CD4-positive, alpha-beta memory T cell (primary cell): ENCODE measurements at regions not wholly inside any gene's neighbourhood (a gene's known extent, or its start where the extent isn't known, plus 50 kb on each side); places are given as distances from the start of the nearest gene placed in this dataset.
"Not testable (repeated sequence)": the region's sequence is repeated elsewhere in the genome, so short reads cannot be mapped to it uniquely, and the experiment has no call there.

Experiments used
- CTCF ChIA-PET: fragments of 350-600 bp; sonication (Branson Sonifier 250); formaldehyde crosslinking; loops from one replicate; lab custom pipeline; 2021; ENCODE audit warnings: inconsistent platforms; ENCODE audit not compliant: partially characterized antibody; lab: Charles Lee
- POLR2A ChIA-PET: fragments of 350-600 bp; sonication (Branson Sonifier 250); formaldehyde crosslinking; loops from one replicate; lab custom pipeline; 2021; ENCODE audit not compliant: partially characterized antibody; lab: Charles Lee
- DNase-seq, 5 donors: peaks; one replicate each; pipeline versions ENCODE4 v3.0.0 to v3.0.0-alpha.2; 2020 to 2022; ENCODE audit warnings: mixed read lengths in 1 of 5
- H3K27ac ChIP-seq: one replicate; pipeline ENCODE4 v1.7.0; 2013; ENCODE audit warnings: low read depth, low read length
- H3K27me3 ChIP-seq: 2 replicates; pipeline ENCODE4 v1.7.0; 2013; ENCODE audit warnings: mild to moderate bottlenecking, low read length, moderate library complexity; ENCODE audit not compliant: insufficient read depth
- H3K36me3 ChIP-seq: 2 replicates; pipeline ENCODE4 v1.7.0; 2013; ENCODE audit warnings: mild to moderate bottlenecking, low read length, moderate library complexity; ENCODE audit not compliant: insufficient read depth
- H3K4me1 ChIP-seq: 2 replicates; pipeline ENCODE4 v1.7.0; 2013; ENCODE audit warnings: mild to moderate bottlenecking, low read length, moderate library complexity; ENCODE audit not compliant: insufficient read depth
- H3K4me3 ChIP-seq, 2 donors: one replicate each; pipeline ENCODE4 v1.7.0; 2013; ENCODE audit warnings: low read length in 2 of 2, mild to moderate bottlenecking in 1 of 2
- H3K9me3 ChIP-seq, 2 donors: one replicate each; pipeline ENCODE4 v1.7.0; 2013; ENCODE audit warnings: low read length in 2 of 2, control low read depth in 1 of 2; ENCODE audit not compliant: control insufficient read depth in 1 of 2
- H3K27ac Mint-ChIP-seq, 7 donors: one replicate each; pipeline ENCODE4 v1.8.0; 2020 to 2021; ENCODE audit warnings: mixed read lengths in 7 of 7, mild to moderate bottlenecking in 6 of 7, inconsistent platforms in 3 of 7, moderate library complexity in 3 of 7
- H3K27me3 Mint-ChIP-seq, 2 donors: one replicate each; pipeline ENCODE4 v1.8.0; 2020 to 2021; ENCODE audit warnings: mixed read lengths in 2 of 2
- H3K36me3 Mint-ChIP-seq, 2 donors: one replicate each; pipeline ENCODE4 v1.8.0; 2020 to 2021; ENCODE audit warnings: mixed read lengths in 2 of 2, inconsistent platforms in 1 of 2, mild to moderate bottlenecking in 1 of 2
- H3K4me1 Mint-ChIP-seq, 4 donors: one replicate each; pipeline ENCODE4 v1.8.0; 2020 to 2021; ENCODE audit warnings: mixed read lengths in 4 of 4, mild to moderate bottlenecking in 1 of 4
- H3K4me3 Mint-ChIP-seq, 8 donors: one replicate each; pipeline ENCODE4 v1.8.0; 2020 to 2021; ENCODE audit warnings: mixed read lengths in 8 of 8, mild to moderate bottlenecking in 7 of 8, moderate library complexity in 6 of 8, inconsistent platforms in 3 of 8
- H3K9me3 Mint-ChIP-seq, 8 donors: one replicate each; pipeline ENCODE4 v1.8.0; 2020 to 2021; ENCODE audit warnings: mixed read lengths in 8 of 8, mild to moderate bottlenecking in 5 of 8, inconsistent platforms in 3 of 8, moderate library complexity in 1 of 8
- intact Hi-C: fragments of 100-400 bp; cut with micrococcal nuclease; formaldehyde crosslinking; loops from one replicate; pipeline ENCODE4 v1.15.1; 2023

DNA sequence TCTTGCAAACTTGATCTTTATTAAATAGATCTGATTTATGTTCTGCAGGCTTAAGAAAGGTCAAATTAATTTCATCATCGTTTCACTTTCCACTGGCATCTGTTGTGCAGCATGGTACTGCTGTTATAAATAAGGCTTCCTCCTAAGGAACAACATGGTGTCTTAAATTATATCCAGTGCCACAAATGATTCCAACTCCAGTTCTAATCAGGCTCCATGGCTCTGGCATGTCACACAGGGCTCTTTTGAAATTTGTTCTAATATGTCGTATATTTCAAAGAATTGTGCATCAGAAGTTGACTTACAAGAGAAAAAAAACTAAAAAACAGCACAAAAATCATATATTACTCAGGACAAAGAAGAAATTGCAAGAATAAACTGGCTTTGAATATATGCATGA is 1090.8 kb upstream of the CELF2 start:
- Histone ChIP-seq H3K27me3 (no peaks in the 10 kb centered on the region), H3K4me3 (no peak overlapping the region), H3K9me3 (no peaks in the 10 kb centered on the region), H3K27ac (no peak overlapping the region), H3K4me1 (no peaks in the 10 kb centered on the region), H3K36me3 (no peaks in the 10 kb centered on the region)
- no peak for DNase-seq
- H3K4me1 Mint-ChIP-seq = no peaks in the 10 kb centered on the region
- H3K36me3 Mint-ChIP-seq = no peaks in the 10 kb centered on the region
- intact Hi-C loops = no loop called here
- H3K9me3 Mint-ChIP-seq = peaks cover 0 to 4% (median 0%) of the 10 kb centered on the region in 8 donors
- no peak overlapping the region for H3K27ac Mint-ChIP-seq
- ChIA-PET POLR2A (no interaction called here), CTCF (no interaction called here)
- H3K27me3 Mint-ChIP-seq = peaks cover 0 to 3% of the 10 kb centered on the region in 2 donors
- H3K4me3 Mint-ChIP-seq = no peak overlapping the region

DNA sequence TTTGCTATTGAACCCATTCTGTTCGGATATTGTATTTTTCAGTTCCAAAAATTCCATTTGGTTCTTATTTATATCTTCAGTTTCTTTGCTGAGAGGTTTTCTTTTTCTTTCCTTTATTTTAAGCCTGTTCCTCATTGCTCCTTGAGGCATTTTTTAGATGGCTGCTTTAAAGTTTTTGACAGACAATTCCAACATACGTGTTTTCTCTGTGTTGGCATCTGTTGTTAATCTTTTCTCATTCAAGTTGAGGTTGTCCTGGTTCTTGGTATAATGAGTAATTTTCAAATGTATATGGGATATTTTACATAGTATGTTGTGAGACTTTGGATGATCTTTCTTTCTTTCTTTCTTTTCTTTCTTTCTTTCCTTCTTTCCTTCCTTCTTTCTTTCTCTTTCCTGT is 1078.0 kb upstream of the CELF2 start:
- Mint-ChIP-seq H3K4me3 (no peak overlapping the region), H3K36me3 (no peaks in the 10 kb centered on the region), H3K27me3 (no peaks in the 10 kb centered on the region), H3K9me3 (peaks cover 0 to 5% (median 0%) of the 10 kb centered on the region in 8 donors), H3K27ac (no peak overlapping the region), H3K4me1 (no peaks in the 10 kb centered on the region)
- Histone ChIP-seq H3K9me3 (no peaks in the 10 kb centered on the region), H3K27ac (no peak overlapping the region), H3K27me3 (no peaks in the 10 kb centered on the region), H3K4me3 (no peak overlapping the region), H3K4me1 (no peaks in the 10 kb centered on the region), H3K36me3 (no peaks in the 10 kb centered on the region)
- ChIA-PET POLR2A (no interaction called here), CTCF (no interaction called here)
- DNase-seq = no peak
- intact Hi-C loops = no loop called here

DNA sequence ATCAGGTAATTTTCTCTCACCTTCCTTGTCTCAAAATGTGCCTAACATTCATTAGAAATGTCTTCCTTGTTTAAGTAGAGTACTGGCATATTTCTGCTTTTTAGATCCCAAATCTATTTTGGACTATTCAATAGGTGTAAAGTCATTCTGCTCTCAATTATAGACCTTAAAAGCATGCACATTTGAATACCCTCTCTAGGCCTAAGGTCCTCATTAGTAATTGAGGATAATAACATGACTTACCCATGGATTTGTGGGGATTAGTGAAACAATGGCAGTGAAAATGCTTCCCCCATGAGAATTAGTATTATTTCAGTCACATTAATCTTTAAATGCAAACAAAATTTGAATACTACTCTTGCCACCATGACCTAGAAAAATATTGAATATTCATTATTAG is 1073.0 kb upstream of the CELF2 start:
- DNase-seq = no peak
- Histone ChIP-seq H3K36me3 (no peaks in the 10 kb centered on the region), H3K4me1 (no peaks in the 10 kb centered on the region), H3K4me3 (no peak overlapping the region), H3K27me3 (no peaks in the 10 kb centered on the region), H3K9me3 (no peaks in the 10 kb centered on the region), H3K27ac (no peak overlapping the region)
- H3K9me3 Mint-ChIP-seq = peaks cover 0 to 5% (median 3%) of the 10 kb centered on the region in 8 donors
- POLR2A ChIA-PET = no interaction called here
- no peak overlapping the region for H3K4me3 Mint-ChIP-seq
- CTCF ChIA-PET = no interaction called here
- peaks cover 2 to 4% of the 10 kb centered on the region in 2 donors for H3K27me3 Mint-ChIP-seq
- no peaks in the 10 kb centered on the region for H3K36me3 Mint-ChIP-seq
- no peaks in the 10 kb centered on the region for H3K4me1 Mint-ChIP-seq
- intact Hi-C loops = no loop called here
- no peak overlapping the region for H3K27ac Mint-ChIP-seq

DNA sequence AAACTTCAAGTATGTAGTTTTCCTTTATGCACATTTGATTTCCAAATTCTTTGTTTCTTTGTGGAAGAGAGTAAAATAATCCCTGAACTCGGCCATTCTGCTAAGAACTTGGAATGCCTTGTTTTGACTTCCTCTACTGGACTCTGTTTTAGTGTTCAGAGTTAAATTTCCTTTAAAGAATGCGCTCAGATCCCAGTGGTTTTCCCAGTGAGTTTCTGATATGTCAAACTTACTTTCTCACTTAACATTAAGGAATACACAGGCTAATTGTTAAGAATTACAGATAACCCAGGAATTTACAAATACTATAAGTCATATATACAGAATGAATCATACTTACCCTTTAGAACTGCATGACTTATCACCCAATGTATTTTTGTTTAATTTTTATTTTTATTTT is 1067.6 kb upstream of the CELF2 start:
- Mint-ChIP-seq H3K36me3 (no peaks in the 10 kb centered on the region), H3K9me3 (peaks cover 0 to 4% (median 2%) of the 10 kb centered on the region in 8 donors), H3K4me3 (no peak overlapping the region), H3K27me3 (peaks cover 3 to 4% of the 10 kb centered on the region in 2 donors), H3K27ac (no peak overlapping the region), H3K4me1 (no peaks in the 10 kb centered on the region)
- no peak overlapping the region for H3K4me3 ChIP-seq
- no peaks in the 10 kb centered on the region for H3K9me3 ChIP-seq
- DNase-seq = no peak
- H3K36me3 ChIP-seq = no peaks in the 10 kb centered on the region
- H3K4me1 ChIP-seq = no peaks in the 10 kb centered on the region
- intact Hi-C loops = no loop called here
- CTCF ChIA-PET = no interaction called here
- no peaks in the 10 kb centered on the region for H3K27me3 ChIP-seq
- POLR2A ChIA-PET = no interaction called here
- H3K27ac ChIP-seq = no peak overlapping the region

DNA sequence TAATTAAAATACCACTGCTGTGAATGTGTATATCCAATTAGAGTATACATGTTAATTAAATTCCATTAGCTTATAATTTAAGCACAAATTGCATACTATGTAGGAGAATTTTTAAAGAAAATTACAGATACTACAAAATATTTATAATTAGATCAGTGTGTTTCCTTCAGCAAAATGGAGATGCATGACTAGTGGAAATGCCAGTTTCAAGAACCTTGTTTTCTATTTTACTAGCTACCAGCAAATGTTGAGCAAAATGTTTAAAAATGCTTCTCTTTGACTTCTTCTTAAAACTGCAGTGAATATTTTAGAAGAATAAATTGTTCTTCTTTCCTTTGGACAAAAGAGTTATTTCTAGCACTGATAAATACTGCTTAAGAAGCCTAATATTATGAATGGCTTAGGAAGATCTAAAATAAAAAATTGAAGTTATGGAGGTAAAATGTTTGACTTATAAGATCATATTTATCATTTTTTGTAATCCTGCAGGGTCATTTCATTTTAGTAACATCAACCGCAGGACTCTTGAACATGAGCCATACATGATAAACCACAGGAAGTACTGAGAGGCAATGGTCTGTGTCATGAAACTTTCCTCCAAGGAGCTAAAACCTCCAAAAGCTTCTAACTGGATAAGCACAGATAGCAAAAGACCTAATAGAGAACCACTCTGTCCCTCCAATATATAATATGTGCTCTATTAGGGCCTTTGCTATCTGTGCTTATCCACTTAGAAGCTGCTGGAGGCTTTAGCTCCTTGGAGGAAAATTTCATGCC is 1066.0 kb upstream of the CELF2 start:
- DNase-seq = no peak
- no peaks in the 10 kb centered on the region for H3K4me1 ChIP-seq
- no peaks in the 10 kb centered on the region for H3K9me3 ChIP-seq
- H3K27me3 Mint-ChIP-seq = peaks cover 3% of the 10 kb centered on the region in 2 donors
- CTCF ChIA-PET = no interaction called here
- H3K27ac ChIP-seq = no peak overlapping the region
- peaks cover 0 to 4% (median 2%) of the 10 kb centered on the region in 8 donors for H3K9me3 Mint-ChIP-seq
- H3K4me1 Mint-ChIP-seq = no peaks in the 10 kb centered on the region
- intact Hi-C loops = no loop called here
- no peaks in the 10 kb centered on the region for H3K27me3 ChIP-seq
- H3K4me3 ChIP-seq = no peak overlapping the region
- POLR2A ChIA-PET = no interaction called here
- H3K36me3 ChIP-seq = no peaks in the 10 kb centered on the region
- H3K36me3 Mint-ChIP-seq = no peaks in the 10 kb centered on the region
- no peak overlapping the region for H3K27ac Mint-ChIP-seq
- no peak overlapping the region for H3K4me3 Mint-ChIP-seq

DNA sequence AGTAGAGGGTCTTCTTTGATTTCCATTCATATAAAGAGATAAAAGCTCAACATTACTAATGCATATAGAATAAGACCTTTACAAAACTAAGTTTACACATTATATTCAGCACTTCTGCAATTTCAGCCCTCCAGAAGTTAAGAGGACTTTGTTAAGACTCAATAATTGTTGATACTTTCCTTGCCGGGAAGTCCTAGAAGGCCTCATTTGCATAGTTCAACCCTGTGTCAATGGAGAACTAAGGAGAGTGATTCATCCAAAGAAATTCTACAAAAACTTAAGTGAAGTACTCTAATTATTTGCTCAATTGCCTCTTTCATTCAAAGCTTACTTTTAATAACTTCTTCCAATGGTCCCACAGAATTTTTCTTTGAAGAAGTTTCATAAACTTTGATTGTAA is 1060.3 kb upstream of the CELF2 start:
- intact Hi-C loops = no loop called here
- ChIA-PET POLR2A (no interaction called here), CTCF (no interaction called here)
- Mint-ChIP-seq H3K27ac (no peak overlapping the region), H3K9me3 (peaks cover 0 to 8% (median 3%) of the 10 kb centered on the region in 8 donors), H3K4me3 (no peak overlapping the region), H3K4me1 (no peaks in the 10 kb centered on the region), H3K27me3 (peaks cover 0 to 1% of the 10 kb centered on the region in 2 donors), H3K36me3 (no peaks in the 10 kb centered on the region)
- Histone ChIP-seq H3K9me3 (no peaks in the 10 kb centered on the region), H3K27ac (no peak overlapping the region), H3K36me3 (no peaks in the 10 kb centered on the region), H3K4me1 (no peaks in the 10 kb centered on the region), H3K27me3 (no peaks in the 10 kb centered on the region), H3K4me3 (no peak overlapping the region)
- no peak for DNase-seq

DNA sequence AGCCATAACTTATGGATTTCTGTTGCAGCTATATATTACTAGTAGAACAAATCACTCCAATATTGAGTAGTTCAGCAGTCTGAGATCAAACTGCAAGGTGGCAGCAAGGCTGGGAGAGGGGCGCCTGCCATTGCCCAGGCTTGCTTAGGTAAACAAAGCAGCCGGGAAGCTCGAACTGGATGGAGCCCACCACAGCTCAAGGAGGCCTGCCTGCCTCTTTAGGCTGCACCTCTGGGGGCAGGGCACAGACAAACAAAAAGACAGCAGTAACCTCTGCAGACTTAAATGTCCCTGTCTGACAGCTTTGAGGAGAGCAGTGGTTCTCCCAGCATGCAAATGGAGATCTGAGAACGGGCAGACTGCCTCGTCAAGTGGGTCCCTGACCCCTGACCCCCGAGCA is 1059.8 kb upstream of the CELF2 start:
- CTCF ChIA-PET, DNase-seq: not testable (repeated sequence)

More for the DNA sequence above, 1059.8 kb upstream of the CELF2 start:
- H3K27me3 ChIP-seq, intact Hi-C loops, H3K36me3 Mint-ChIP-seq, H3K4me3 ChIP-seq, H3K4me3 Mint-ChIP-seq, H3K36me3 ChIP-seq, H3K27ac Mint-ChIP-seq, POLR2A ChIA-PET, H3K4me1 ChIP-seq, H3K27me3 Mint-ChIP-seq, H3K4me1 Mint-ChIP-seq, H3K27ac ChIP-seq, H3K9me3 Mint-ChIP-seq, H3K9me3 ChIP-seq: not testable (repeated sequence)
